Fibroblast of skin of back (primary cell): ENCODE measurements at regions not wholly inside any gene's neighbourhood (a gene's known extent, or its start where the extent isn't known, plus 50 kb on each side); places are given as distances from the start of the nearest gene placed in this dataset.

ENCODE experiments used
- DNase-seq: peaks from one replicate; pipeline ENCODE4 v3.0.0-alpha.2; 2013

DNA sequence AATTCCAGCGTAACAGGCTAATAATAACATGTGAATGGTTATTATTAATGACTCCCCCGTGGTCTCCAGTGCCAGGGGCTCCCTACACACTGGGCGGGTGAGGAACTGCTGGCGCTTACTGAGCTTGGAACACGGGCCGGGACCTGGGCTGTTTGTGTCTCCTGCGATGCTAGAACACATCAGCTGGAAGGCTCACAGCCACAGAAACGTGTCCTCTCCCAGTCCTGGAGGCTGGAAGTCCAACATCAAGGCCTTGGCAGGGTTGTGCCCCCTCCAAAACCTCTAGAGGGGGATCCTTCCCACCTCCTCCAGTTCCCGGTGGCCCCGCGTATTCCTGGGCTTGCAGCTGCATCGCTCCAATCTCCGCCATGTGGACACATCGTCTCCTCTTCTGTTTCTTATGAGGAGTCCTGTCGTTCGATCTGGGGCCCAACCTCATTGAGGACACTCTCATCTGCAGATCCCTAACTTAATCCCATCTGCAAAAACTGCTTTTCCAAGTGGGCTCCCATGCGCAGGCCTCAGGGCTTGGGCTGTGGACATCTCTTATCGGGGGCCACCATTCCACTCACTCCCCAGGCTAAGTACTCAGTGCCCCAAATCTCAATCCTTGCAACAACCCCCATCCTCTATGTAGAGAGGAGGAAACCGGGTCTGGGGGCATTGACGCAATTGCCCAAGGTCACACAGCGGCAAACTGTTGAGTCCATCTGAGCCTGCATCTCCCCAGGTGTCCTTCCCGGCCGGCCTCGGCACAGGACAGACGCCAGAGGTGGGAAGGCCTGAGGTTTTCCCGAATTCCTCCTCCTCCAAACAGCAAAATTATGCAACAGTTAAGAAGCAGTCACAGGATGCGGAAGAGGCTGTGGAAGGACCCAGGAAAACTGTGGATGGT is 193.9 kb downstream of the IRF8 start:
- DNase-seq = no peak

DNA sequence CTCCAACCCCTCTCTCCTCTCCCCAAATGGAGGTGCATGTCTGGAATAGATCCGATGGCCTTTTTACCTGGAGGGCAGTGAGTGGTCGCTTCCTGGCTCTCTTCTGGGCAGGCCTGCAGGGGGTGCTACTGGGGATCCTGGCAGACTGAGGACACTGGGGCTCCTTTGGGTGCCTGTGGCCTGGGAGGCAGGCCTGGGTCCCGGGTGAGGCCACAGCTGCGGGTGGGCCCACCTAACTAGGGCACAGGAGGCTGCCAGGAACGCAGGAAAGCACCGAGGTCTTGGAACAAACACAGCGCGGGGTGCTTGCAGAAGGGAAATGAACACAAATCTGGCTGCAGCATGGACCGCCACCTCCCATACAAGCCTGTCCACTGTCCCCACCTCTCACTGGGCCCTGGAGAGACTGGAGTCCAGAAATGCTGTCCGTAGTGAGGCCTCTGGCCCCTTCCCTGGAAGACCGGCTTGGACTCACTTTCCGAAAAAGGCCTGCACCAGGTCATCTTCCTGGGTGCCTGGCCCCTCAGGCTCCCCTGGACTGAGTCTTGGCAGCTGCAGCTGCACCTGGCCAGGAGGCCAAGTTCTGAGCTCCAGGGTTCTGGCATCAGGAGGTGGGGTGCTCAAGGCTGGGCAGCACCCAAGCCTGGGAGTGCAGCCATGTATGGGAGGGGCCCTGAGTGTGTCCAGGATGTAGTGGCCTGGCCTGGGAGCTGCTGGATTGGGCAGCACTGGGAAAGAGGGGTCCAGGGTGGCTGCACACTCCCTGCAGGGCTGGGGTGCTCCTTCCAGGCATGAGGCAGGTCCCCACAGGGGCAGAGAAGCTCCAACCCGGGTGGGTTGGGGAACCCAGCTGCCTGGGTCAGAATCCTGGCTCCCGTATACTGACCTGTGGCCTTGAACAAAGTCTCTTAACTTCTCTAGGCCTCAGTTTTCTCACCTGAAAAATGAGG is 195.1 kb downstream of the IRF8 start:
- no peak for DNase-seq

DNA sequence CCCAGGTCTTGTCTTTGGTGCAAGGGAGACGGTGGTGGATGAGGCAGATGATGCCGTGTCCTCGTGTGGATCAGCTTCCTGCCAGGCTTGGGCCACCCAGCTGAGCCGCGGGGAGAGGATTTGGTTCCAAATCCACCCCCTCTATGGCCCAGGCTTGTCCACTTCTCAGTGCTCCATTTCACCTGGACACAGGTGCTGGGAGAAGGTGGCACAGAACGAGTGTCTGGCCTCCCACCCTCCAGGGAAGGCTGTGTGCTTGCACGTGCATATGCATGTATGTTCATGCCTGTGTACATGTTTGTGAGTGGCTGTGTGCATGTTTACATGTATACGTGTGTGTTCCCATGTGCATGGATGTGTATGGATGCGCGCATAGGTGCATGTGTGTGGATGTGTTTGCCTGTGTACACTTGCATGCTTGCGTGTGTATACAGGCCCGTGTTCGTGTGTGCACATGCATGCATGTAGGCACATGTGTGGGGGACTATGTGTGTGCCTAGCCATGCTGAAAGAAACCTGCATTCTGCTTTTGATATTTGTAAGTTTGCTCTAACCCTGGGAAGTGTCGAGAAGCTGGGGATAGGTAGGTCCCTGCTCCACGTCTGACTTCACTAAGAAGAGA is 196.3 kb downstream of the IRF8 start:
- DNase-seq = no peak

DNA sequence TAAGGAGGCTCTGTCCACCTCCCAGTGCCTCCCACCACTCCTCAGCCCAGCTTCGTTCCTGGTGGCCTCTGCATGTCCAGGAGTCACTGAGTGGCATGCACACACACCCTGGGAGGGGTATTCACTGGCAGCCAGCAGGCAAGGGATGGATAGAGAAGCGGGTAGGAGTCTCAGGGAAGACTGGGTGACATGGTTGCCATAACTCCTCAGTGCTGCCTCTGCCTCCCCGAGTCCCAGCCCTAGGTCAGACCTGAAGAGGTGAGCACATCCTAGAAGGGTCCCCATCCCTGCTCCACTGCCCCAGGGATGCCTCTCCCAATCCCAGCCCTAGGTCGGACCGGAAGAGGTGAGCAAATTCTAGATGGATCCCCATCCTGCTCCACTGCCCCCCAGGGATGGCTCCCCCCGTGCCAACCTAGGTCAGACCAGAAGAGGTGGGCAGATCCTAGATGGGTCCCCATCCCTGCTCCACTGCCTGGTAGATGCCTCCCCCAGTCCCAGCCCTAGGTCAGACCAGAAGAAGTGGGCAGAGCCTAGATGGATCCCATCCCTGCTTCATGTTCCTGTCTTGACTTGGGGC is 197.0 kb downstream of the IRF8 start:
- DNase-seq = no peak

GRCh38 chr16:86096850-86097249 is 197.9 kb downstream of the IRF8 start:
- DNase-seq = no peak

GRCh38 chr16:86099326-86099725 is 200.4 kb downstream of the IRF8 start:
- DNase-seq = no peak

DNA sequence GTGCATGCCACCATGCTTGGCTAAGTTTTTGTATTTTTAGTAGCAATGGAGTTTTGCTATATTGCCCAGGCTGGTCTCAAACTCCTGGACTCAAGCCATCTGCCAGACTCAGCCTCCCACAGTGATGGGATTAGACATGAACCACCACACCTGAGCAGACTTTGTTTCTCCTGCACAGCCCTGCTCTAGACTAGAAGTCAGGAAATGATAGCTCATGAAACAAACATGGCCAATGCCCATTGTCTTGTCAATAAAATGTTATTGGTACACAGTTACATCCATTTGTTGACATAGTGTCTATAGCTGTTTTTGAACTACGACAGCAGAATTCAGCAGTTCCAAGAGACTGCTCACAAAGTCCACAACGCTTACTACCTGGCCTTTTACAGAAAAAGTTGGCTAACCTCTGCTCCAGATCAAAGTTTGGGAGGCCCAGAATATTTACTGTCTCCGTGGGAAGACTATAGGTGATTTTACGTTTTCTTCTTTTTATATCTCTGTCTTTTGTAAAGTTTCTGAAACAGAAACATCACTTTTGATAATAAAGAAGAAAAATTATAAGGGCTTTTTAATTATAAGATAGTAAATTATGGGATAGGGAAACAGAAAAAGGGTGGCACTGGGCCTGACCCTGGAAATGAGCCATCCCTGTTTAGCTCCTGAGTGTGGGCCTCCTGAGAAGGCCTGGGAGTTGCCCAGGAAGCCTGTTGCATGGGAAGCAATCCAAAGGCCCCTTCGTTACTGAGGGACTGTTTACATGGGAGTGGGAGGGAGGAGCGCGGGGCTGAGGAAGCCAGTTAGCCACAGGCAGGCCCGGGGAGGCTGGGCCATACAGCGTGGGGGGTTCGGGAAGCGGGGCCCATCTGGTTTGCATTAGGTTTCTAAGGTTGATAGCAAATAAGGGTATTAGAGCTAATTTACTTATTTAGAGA is 201.5 kb downstream of the IRF8 start:
- DNase-seq = no peak

- DNase-seq = no peak
These were observed 202.4 kb downstream of the IRF8 start for GRCh38 chr16:86101137-86101896.

DNA sequence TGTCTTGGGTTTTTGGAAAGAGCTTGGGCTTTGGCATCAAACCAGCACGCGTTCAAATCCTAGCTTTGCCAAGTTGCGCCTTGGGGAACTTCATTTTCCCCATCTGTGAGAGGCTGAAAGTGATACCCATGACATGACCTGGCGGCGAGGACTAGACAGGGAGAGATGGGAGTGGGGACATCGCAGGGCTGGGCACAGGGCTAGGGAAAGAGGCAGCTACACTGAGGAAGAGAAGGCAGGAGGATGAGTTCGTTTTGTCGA is 202.9 kb downstream of the IRF8 start:
- no peak for DNase-seq

GRCh38 chr16:86103320-86103719 is 204.4 kb downstream of the IRF8 start:
- DNase-seq = no peak

GRCh38 chr16:86104537-86105048 is 205.6 kb downstream of the IRF8 start:
- no peak for DNase-seq

GRCh38 chr16:86107215-86107825 is 208.4 kb downstream of the IRF8 start:
- no peak for DNase-seq

DNA sequence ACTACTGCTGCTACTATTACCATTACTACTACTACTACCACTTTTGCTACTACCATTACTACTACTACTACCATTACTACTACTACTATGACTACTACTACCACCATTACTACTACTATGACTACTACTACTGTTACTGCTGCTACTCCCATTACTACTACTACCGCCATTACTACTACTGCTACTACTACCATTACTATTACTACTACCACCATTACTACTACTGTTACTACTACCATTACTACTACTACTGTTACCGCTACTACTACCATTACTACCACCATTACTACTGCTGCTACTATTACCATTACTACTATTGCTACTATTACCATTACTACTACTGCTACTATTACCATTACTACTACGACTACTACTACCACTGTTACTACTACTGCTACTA is 209.1 kb downstream of the IRF8 start:
- no peak for DNase-seq

GRCh38 chr16:86110134-86110533 is 211.2 kb downstream of the IRF8 start:
- DNase-seq = no peak

GRCh38 chr16:86110726-86111125 is 211.8 kb downstream of the IRF8 start:
- no peak for DNase-seq

- DNase-seq = no peak
These were observed 213.2 kb downstream of the IRF8 start for GRCh38 chr16:86112178-86112577.

- no peak for DNase-seq
These were observed 218.3 kb downstream of the IRF8 start for GRCh38 chr16:86117235-86117634.

- DNase-seq = no peak
These were observed 218.8 kb downstream of the IRF8 start for GRCh38 chr16:86117756-86118155.

DNA sequence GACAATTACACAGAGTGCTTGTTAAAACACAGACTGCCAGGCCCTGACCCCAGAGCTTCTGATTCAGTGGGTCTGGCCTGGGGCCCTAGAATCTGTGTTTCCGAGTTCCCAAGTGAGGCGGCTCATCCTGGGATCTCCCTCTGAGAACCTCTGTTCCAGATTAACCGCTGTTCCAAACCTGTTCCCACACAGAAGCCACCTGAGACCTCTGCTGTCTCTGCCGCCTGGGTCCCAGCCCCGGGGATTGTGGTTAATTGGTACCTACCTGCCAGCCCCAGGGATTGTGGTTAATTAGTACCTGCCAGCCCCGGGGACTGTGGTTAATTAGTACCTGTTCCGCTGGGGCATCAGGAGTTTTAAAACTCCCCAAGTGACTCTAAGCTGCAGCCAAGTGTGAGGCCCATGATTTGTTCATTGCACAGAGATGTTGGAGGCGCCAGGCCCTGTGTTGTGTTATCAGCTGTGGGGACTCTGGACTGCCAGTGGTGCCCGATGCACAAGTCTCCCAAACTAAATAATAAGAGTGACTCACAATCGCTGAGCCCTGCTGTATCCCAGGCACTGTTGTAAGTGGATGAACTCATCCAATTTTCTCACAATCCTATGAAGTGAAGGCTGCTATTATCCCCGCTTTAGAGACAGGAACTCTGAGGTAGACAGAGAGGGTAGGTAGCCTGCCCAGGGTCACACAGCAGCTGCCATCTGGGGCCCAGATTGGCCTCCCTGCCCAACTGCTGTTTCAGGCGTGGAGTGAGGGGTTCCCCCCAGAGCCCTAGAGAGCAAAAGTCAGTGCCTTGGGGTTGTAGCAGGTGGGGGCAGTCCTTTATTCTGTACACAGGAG is 219.7 kb downstream of the IRF8 start:
- no peak for DNase-seq
